D721Med (cell line): ENCODE measurements at regions not wholly inside any gene's neighbourhood (a gene's known extent, or its start where the extent isn't known, plus 50 kb on each side); places are given as distances from the start of the nearest gene placed in this dataset.

Experiments
- DNase-seq: peaks from one replicate; pipeline ENCODE4 v3.0.0; 2011; ENCODE audit warnings: low spot score; ENCODE audit not compliant: insufficient read length
- FAIRE-seq: peaks from 2 replicates; lab custom pipeline; 2011; peaks lifted over from hg19 to GRCh38; lab: Jason Lieb, UNC
- TF ChIP-seq, protein P1 (sequence below): IDR thresholded peaks from 2 replicates; pipeline ENCODE4 v1.5.1; 2012; ENCODE audit warnings: mild to moderate bottlenecking, control low read depth; ENCODE audit not compliant: insufficient read depth; ENCODE audit errors: missing control alignments

DNA sequence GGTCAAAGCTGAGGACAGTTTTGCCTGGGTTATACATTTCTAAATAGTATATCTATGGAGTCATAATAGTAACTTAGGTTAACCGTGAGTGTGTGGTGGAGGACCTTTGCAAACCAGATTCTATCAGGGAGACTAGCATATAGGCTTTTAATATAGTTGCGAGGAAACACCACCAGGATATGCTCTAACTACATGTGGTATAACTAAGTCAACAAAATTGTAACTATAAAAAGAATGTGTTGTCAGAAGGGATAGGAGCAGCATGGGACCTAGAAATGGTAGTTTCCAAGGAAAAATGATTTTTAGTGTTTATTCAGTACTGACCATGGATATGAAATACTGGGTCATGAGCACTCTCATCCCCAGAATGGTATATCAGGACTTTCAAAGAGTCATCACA, 338.1 kb downstream of the TGFB2 start:
- DNase-seq = no peak
- FAIRE-seq = no peak

DNA sequence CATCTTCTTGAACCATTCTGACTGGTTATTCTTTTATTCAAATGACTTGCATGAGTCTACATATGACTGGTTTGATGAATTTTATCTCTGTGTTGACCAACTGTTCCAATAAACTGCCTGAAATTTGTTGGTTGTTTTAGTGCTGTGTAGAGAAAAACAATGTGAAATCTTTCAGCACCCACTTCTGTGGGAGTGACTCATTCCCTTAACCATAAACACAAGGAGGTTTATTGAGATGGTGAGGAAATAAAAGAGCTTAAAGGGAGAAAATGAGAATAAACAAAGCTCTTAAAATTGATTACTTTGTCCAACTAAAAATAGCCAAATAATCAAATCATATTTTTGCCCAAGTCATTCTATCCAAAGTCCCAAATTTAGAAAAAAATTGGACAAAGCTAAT, 341.1 kb downstream of the TGFB2 start:
- FAIRE-seq = no peak
- no peak for DNase-seq

More for the DNA sequence above, 338.1 kb downstream of the TGFB2 start:
- TF ChIP-seq, protein P1, sequence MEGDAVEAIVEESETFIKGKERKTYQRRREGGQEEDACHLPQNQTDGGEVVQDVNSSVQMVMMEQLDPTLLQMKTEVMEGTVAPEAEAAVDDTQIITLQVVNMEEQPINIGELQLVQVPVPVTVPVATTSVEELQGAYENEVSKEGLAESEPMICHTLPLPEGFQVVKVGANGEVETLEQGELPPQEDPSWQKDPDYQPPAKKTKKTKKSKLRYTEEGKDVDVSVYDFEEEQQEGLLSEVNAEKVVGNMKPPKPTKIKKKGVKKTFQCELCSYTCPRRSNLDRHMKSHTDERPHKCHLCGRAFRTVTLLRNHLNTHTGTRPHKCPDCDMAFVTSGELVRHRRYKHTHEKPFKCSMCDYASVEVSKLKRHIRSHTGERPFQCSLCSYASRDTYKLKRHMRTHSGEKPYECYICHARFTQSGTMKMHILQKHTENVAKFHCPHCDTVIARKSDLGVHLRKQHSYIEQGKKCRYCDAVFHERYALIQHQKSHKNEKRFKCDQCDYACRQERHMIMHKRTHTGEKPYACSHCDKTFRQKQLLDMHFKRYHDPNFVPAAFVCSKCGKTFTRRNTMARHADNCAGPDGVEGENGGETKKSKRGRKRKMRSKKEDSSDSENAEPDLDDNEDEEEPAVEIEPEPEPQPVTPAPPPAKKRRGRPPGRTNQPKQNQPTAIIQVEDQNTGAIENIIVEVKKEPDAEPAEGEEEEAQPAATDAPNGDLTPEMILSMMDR = no peak

DNA sequence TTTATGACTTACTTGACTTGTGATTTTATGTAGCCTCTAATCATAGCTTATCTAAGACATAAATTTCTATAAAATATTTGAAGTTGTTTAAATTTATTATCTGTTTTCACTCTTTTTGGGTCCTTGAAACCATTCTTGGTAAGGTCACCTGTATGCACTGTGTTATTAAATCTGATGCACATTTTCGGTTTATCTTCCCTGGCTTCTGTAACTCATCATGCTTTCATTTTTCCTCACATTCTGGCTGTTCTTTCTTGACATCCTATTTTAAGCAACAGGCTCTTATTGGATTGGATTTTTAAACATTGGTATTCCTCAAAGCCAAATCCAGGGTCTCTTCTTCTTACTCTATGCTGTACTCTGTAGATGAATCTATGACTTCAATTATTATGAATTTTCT, 341.6 kb downstream of the TGFB2 start:
- TF ChIP-seq, protein P1 = no peak
- FAIRE-seq (no peak), DNase-seq (no peak)

More for the DNA sequence above, 341.1 kb downstream of the TGFB2 start:
- TF ChIP-seq, protein P1 = no peak

DNA sequence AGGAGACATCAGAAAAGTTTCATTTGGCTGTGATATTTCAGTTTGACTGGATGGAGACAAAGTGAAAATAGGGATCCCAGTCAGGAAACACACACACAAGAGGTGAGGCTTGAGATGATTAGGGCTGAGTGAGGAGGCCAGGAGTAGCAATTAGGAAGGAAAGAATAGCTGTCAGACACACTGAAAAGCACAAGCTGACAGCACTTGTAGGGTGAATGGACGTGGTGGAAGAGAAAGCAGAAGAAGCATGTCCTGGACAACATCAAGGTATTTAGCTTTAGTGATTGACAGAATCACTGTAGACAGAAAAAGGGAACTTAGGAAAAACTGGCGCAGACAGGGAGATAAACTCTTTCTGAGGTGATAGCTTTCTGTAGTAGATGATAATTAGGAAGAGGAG, 347.7 kb downstream of the TGFB2 start:
- DNase-seq = no peak
- no peak for FAIRE-seq
- TF ChIP-seq, protein P1 = no peak

DNA sequence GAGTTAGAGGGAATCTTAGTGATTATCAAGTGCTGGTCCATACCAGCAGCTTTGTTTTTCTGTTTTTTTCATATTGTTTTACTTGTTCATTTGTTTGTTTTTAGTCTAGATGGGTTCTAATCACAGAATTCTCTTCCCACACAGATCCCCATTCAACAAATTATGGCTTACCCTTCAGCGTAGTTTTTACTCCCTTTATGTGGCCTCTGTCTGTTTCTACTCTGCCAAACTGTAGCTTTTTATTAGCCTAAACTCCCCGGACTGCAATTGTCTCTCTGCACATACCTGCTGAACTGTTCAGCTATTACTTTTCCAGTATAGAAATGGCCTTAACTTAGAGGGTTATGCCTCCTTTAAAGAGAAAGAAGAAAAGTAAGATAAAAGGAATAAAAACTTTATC, 348.5 kb downstream of the TGFB2 start:
- FAIRE-seq = no peak

DNA sequence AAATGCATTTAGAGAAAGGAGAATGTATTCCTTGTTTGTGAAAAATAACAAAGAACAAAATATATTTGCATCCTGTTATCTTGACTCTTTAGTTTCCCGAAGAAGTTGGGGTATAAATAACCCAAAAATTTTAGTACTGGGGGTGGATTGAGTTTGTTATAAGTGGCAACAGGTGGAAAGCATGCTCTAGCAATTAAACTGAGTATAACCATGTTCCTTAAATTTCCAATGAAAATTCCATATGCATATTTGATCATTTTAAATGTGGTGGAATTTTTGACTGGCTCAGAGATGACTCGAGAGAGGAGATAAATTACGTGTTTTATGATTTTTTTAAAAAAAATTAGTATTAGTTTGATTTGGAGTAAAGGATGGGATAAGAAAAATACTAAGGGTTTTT, 348.9 kb downstream of the TGFB2 start:
- DNase-seq (no peak), FAIRE-seq (no peak)
- TF ChIP-seq, protein P1 = no peak

More for the DNA sequence above, 348.5 kb downstream of the TGFB2 start:
- TF ChIP-seq, protein P1 = no peak
- no peak for DNase-seq

DNA sequence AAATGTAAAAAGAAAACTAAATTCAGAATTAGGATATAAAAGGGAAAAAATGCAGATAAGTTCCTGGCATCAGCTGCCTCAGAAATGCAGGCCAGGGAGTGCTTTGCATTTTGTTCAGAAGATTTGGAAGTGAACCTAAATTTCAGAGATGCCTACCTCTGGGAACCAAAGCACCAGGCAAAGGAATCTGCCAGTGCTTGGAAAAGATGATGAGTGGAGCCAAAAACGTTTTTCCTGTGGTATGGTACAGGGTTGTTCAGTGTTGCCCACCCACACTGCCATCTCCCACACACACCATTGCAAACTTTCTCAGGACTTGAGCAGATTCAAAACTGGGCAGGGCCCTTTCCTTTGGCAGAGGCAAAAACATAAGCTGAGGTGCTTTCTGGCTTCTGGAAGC, 349.5 kb downstream of the TGFB2 start:
- DNase-seq (no peak), FAIRE-seq (no peak)
- TF ChIP-seq, protein P1 = no peak
